HG03039 (cell line): ENCODE measurements at regions not wholly inside any gene's neighbourhood (a gene's known extent, or its start where the extent isn't known, plus 50 kb on each side); places are given as distances from the start of the nearest gene placed in this dataset.

ENCODE experiments used
- ATAC-seq: cut with Tn5 transposase; IDR thresholded peaks from one replicate; pipeline ENCODE4 v1.9.1; 2021; ENCODE audit warnings: mild to moderate bottlenecking, moderate library complexity; ENCODE audit not compliant: unreplicated experiment

DNA sequence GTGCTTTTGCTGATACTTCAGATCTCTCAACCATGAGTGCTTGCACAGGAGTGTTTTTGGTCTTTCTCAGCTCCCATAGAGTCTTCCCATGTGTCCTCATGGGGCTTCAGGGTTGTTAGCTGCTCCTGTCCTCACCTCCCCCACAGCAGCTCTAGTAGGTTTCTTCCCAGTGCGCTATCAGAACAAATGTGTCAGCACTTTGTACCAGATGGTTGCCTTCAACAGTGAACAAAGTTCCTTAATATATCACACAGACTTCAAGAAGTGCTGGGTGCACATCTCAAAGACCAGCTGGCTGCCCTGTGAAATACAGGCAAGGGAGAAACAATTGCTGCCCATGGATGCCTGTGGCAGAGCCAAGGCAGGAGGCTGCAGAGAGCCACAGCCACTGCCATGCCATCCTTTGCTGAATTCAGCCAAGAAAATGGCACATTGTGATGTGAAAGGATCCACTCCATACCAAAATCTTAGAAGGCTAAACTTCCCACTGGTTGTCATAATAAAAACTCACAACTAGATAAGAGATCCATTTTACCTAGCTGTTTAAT lies 471.3 kb downstream of the C6orf118 start:
- ATAC-seq, result no peak

DNA sequence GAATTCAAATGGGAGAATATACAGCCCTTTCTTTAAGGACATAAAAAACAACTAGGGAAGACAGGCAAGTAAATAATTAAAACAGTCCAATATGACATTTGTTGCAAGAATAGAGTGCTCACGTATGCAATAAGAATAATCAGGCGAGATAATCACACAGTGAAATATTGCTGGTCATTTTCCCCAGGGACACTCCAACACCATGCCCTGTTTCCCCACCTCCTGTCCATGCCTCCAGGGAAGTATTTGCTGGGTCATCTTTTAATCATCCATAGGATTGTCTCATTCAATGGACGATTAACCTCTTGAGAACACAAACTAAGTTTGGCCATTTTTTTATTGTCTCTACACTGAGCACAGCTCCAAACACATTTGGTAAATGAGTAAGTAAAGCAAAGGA lies 472.9 kb downstream of the C6orf118 start:
- no peak for ATAC-seq

DNA sequence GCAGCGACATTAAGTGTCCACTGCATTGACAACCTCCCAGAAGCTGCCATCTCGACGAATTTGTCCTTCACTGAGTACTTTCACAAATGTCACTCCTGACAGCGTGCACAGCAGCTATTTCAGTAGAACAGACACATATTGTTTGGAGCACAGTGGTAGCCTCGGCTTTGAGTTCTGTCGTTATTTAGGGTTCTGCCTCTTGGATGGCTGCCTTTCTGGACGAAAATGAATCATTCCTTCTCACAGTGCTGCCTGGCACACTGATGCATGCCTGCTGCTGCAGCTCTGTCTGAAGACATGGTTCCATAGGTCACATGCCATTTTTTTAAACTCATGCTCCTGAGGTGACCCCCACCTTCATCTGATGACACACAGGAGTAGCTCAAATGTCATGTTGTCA lies 477.0 kb downstream of the C6orf118 start:
- ATAC-seq, result no peak

DNA sequence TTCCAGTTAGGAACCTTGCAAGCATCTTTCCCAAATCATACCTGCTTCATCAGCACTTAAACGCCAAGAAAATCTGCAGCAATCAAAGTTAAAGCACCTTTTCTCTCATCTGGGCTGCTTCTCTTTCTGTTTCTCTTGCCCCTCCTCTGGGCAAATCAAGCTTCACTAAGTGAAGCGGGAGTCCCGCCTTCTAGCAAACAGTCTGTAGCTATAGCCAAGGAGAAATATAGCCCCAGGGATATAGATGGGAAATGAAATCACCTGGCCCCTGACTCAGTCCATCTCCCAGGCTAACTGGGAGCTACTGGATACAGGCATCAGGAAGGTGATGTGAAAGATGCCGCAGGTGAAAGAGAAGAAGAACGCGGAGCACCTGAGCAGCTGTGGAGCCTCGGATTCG lies 481.9 kb downstream of the C6orf118 start:
- no peak for ATAC-seq

DNA sequence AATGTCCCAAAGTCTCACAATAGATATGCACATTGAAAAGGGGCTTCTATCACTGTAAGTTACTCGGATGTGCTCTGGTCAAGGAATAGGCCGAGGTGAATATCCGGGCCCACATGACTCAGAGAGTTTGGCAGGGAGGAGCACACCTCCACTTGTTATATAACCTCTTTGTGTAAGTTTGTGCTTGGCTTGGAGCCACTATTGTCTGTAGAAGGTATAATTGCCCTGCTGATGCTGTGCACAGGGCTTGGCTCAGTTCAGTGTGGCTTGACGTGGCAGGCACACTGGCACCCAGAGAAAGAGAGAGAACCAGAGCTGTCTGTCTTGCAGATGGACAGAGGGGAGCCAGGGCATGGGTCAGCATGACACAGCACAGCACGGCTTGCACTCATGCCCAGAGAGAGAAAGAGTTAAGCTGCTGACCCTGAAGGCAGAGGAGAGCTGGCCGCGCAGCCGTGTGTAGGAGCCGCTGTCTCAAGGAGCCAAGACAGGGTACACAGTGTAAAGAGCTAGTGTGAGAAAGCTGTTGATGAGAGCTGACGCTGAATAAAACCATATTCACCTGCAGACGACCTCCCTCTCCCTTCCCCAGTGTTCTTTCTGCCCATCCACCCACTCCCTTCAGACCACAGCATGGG lies 482.5 kb downstream of the C6orf118 start:
- ATAC-seq, result no peak

DNA sequence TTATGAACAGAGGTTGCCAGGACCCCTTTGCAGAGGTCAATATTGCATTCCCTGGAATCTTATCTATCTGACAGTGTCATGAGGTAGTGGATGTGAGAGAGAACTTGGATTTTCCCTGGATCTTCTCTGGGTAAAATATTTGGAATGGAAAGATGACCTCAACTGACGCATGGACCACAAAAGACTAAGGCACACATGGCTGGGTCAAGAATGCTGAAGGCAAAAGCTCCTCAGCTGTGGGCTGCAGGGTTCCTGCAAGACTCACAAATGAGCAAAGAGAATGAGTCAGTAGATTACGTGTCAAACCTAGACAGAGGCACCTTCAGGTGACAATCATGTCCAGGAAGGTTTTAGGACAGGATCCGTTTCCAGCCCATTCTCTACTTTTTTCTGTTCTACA lies 484.0 kb downstream of the C6orf118 start:
- ATAC-seq, result no peak

DNA sequence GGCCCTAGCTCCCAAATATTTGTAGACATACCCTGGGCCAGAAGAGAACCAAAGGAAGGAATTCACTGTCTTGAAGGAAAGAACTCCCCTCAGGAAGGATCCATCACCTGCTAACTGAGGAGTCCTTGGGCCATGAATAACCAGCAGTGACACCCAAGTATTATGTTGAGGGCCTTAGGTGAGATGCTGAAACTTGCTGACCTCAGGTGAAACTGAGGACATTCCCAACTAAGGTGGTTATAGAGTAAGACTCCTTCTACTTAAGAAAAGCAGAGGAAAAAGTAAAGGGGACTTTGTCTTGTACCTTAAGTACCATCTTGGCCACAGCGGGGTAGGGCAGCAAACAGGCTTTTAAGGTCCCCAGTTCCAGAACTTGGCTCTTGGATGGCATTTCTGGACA lies 491.7 kb downstream of the C6orf118 start:
- no peak for ATAC-seq

DNA sequence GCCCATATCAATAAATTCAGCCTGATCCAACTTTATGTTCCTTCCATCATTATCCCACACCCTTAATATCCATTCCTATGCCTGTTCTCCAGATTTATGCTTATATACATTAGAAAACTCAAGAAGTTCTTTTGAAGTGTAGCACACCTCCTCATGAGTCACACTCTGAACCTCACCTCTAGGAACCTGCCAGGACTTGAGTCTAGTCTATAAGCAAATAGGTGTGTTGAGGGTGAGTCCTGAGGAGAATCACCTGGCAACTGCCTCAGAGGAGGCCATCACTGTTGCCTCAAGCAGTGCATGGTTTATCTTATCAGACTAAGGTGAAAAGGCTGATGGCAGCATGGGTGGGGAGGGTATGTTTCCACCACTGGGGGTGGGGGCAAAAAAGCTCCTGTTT lies 496.7 kb downstream of the C6orf118 start:
- ATAC-seq, result no peak

DNA sequence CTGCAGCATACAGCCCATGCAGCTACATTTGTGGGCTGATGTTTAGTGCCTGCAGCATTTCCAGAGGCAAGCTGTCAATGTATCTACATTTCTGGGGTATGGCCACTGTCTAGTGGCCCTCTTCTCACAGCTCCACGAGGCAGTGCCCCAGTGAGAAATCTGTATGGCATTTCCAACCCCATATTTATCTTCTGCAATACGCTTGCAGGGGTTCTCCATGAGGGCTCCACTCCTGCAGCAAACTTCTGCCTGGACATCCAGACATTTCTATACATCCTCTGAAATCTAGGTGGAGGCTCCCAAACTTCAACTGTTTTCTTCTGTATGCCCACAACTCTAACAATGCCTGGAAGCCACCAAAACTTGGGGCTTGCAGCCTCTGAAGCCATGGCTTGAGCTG lies 502.3 kb downstream of the C6orf118 start:
- ATAC-seq, result no peak

DNA sequence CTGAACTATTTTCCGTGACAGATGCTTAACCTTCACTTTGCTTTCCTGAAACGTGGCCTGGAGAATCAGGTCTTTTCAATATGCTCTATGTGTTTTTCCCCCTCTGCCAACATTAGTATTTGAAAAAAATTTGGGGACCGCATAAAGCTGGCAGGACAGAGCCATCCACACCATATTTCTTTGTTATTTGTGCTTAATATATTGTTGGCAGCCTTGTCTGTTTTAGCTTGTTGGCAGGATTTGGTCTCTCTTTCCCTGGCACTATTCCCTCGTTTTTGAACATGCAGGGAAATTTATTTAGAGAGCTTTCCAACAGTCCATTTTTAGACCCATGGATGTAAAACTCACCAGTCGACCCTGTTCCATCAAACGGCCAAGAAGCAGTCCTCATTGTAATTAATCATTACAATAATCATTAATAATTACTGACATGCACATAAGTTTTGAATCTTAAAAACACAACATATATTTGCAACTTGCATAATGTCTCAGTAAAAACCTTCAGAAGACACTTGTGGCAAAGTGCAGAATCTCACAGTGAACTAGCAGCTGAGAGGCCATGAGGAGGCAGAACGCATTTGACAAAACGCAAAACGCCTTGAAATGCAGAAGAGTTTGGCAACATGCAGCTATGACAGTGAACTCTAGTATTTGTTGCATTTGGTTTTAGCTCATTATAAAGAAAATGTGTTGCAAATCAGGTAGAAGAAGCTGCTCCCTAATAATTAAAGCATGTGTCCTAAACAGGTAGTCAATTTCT lies 514.2 kb downstream of the C6orf118 start:
- no peak for ATAC-seq

DNA sequence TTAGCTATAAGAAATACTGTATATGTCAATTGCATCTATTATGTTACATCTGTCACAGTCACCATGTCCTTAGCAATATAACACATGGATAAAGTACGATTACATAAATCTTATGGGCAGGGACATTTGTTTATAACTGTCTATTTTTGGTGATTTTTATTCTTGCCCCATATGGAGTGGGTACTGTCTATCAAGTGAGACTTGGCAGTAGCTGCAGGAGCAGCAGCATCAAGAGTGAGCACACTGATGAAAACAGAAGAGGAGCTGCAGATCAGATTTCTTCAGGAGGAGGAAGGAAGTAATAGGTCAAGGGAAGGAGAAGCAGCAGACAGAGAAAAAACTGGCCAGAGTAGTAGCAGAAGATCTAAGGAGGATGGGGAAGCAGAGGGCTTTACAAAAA lies 516.7 kb downstream of the C6orf118 start:
- no peak for ATAC-seq

DNA sequence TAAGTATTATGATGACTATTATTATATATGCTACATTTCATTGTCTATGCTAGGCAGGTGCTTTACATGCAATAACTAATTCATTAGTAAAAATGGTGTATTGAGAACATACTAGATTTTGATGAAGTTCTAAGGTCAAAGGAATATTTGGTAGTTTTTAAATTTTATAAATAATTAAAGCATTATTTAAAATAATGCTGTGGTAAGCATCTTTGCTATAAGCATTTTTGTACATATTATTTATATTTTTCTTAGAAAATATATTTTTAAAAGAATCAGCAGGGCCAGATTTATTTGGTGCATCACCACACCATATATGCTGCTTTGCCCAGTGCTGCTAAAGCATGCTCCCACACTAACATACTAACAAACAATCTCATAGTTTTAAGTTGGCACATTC lies 517.9 kb downstream of the C6orf118 start:
- ATAC-seq, result no peak

DNA sequence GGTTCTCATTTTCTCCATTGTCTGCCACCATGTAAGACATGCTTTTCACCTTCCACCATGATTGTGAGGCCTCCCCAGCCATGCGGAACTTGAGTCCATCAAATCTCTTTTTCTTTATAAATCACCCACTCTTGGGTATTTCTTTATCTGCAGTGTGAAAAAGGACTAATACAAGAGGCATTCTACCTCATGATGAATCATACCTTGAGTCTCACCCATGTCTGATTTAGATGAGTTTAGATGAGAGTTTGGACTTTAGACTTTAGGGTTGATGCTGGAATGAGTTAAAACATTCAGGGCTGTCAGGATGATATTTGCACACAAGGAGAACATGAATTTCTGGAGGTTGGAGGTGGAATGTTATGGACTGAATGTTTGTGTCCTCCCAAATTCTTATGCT lies 545.6 kb downstream of the C6orf118 start:
- ATAC-seq, result no peak

DNA sequence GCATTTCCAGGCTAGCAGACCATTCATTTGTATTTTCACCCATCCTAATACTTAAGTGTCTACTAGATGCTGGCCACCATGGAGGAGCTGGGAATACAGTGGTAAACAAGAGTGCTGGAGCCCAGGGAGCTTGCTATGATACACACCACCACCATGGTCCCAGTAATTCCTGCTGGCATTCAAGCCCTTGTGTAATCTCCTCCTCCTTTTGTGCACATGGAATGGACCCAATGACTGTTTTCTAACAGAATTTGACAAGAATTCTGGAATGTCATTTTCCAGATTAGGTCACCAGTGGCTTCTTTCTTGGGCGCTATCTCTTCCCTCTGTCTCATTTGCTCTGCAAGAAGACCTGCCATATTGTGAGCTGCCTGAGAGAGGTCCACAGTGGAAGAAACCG lies 552.0 kb downstream of the C6orf118 start:
- no peak for ATAC-seq

DNA sequence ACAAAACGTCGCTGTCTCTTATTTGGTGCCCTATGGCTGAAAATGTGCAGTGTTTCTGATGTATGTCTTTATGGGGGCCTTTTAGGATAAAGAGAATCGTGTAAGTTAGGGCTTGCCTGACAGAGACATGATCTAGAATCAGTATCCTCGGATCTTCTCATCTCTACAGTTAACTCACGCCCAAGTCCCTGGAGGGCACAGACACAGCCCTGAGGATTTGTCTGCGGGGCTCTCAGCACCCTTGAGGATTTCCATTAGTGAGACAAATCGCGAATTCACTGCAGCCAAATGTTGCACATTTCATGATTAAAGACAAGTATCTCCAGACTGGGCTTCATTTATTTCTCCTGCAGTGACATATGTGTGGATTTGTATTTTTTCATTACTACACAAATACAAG lies 552.7 kb downstream of the C6orf118 start:
- ATAC-seq, result no peak

DNA sequence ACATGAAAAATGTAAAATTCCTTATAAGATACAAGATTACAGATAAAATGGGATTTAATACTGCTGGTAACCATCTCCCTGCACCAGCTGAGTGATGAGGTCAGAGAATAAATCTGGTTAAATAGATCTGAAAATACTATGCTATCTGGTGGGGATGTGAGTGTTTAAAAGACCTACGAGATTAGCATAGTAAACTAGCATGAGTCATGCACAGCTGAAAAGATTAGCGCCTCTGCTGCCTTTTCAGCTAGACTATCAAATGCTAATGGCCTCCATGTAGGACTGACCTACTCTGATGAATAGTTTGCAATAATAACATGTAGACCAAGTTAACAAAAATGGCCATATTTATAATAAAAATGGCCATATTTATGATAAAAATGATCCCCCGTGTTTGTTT lies 553.3 kb downstream of the C6orf118 start:
- ATAC-seq, result no peak

DNA sequence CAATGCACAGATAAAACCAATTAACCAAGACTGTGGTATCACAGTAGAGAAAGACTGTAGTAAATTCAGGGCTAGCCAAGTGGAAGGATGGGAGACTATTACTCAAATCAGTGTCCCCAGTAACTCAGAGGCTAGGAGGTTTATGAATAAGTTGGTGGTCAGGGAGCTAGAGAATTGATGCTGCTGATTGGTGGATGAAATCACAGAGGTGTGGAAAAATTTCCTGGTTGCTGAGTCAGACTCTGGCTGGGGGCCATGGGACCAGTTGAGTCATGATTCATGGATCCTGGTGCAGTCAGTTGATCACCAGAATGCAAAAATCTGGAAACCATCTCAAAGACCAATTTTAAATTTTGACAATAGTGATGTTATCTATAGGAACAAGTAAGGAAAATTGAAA lies 555.9 kb downstream of the C6orf118 start:
- no peak for ATAC-seq

DNA sequence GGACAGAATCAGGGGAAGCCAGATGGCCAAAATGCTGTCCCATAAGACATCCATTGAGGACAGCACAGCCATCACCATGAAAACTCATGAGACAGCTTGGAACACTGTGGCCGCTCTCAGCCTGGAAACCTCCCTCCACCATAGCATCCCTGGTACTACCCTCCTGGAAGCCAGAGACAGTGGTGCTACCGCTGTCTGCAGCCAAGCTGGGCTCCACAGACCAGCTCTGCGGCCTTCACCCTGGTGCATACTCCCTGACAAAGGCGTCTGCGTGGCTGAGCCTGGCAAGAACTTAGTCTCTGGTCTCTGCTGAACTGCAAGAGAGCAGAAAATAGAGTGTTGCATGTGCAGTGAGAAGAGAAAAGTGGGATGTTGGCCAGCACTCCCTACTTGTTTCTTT lies 558.0 kb downstream of the C6orf118 start:
- ATAC-seq, result no peak

DNA sequence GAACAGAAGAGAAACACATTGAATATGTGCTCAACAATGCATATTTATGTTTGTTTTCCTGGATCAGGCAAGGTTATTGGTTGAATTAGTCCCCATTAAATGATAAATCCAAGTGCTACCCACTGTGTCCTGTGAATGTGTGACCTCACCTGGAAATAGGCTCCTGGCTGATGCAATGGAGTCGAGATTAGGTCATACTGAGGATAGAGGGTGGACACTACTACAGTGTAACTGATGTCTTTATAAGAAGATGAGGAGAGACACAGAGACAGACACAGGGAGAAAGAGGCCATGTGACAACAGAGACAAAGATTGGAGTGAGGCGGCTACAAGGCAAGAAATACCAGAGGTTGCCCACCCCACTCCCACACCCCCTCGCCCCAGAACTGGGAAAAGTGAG lies 559.3 kb downstream of the C6orf118 start:
- no peak for ATAC-seq

DNA sequence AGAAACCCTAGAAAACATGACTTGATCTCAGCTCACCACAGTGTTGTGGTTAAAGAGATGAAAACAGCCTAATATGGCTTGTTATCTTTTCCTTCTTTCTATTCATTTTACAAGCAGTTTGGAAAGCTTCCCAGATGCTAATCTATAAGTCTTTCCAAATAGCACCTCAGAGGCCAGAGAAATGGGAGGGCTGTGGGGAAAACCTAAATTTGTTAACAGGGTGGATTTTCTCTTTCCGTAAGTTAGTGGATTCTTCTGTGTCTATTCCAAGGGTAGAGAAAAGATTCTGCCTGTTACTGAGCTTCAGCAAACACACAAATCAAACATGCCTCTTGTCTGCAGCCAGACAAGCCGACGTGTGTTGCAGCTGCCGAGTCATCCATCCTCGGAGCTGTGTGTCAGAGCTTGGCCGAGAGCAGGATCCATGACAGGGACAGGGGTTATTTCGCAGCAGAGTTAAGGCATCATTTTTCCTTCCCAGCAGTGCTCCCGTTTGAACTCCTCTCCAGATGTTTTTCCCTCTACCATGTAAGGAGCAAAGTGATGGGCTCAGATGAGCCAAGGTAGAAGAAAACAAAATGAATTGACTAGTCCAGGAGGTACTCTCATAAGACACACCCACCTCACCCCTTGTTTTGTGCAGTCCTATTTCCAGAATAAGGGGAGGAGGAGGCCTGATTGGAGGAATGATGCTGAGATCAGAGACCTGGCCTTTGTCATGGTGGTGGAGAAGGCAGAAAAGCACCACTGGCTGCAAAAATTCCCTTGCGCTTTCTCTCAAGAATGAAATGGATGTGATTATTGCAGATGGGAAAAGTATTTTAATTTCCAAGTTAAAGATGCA lies 560.0 kb downstream of the C6orf118 start:
- ATAC-seq, result no peak

DNA sequence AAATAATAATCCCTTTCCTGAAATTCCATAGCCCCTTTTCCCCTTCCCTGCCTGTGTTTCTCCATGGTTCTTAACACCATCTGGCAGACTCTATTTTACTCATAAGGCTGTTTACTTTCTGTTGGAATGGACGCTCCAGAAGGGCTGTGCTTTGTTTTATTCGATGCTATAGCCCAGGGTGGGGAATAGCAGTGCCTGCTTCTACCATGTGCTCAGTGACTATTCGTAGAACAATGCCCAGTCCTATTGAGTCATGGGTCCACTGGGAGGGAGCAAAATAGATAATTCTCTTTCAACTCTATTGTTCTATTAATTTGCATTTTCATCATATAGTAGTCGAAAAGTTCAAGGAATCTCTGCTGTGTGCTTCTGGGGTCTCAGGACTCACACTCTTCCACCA lies 565.1 kb downstream of the C6orf118 start:
- no peak for ATAC-seq
